Gastrocnemius medialis (tissue), 4 donors: ENCODE measurements at regions not wholly inside any gene's neighbourhood (a gene's known extent, or its start where the extent isn't known, plus 50 kb on each side); places are given as distances from the start of the nearest gene placed in this dataset.

ENCODE experiments used
- ATAC-seq, 2 donors: fragments of 150-250 bp; one replicate each; pipeline ENCODE4 v1.9.1; 2016
- DNase-seq, 2 donors: peaks; one replicate each; pipeline ENCODE4 v3.0.0-alpha.2; 2019
- H3K27ac ChIP-seq, 4 donors: fragments of 200-600 bp; sonication (generic); 1 replicate in 1 of 4; 2 replicates in 3 of 4; pipeline ENCODE4 v1.5.1; 2016 to 2018; ENCODE audit warnings: mild to moderate bottlenecking in 2 of 4, moderate library complexity in 1 of 4
- H3K27me3 ChIP-seq, 3 donors: fragments of 200-600 bp; sonication (generic) in 2 of 3; 1 replicate in 1 of 3; 2 replicates in 2 of 3; pipeline versions ENCODE4 v1.5.1 to v1.6.0; 2016 to 2019; ENCODE audit warnings: mild to moderate bottlenecking in 1 of 3, moderate library complexity in 1 of 3
- H3K36me3 ChIP-seq, 2 donors: fragments of 200-600 bp; sonication (generic) in 1 of 2; one replicate each; pipeline ENCODE4 v1.5.1; 2017 to 2018
- H3K4me1 ChIP-seq, 2 donors: fragments of 200-600 bp; sonication (generic) in 1 of 2; one replicate each; pipeline ENCODE4 v1.5.1; 2016 to 2017; ENCODE audit warnings: mild to moderate bottlenecking in 2 of 2
- H3K4me3 ChIP-seq, 4 donors: fragments of 200-600 bp; sonication (generic) in 3 of 4; 1 replicate in 1 of 4; 2 replicates in 3 of 4; pipeline ENCODE4 v1.5.1; 2016 to 2019; ENCODE audit warnings: mild to moderate bottlenecking in 2 of 4
- H3K9me3 ChIP-seq, 3 donors: fragments of 200-600 bp; sonication (generic) in 2 of 3; 1 replicate in 1 of 3; 2 replicates in 2 of 3; pipeline ENCODE4 v1.5.1; 2016 to 2019
- POLR2A ChIP-seq, 2 donors: fragments of 450-650 bp; IDR thresholded peaks; one replicate each; pipeline ENCODE4 v1.6.1; 2017; ENCODE audit warnings: antibody characterized with exemption in 2 of 2, mild to moderate bottlenecking in 2 of 2, moderate library complexity in 2 of 2
- in situ Hi-C, 4 donors: fragments of 200-750 bp; cut with MboI; loops; one replicate each; pipeline versions ENCODE4 v1.15.0 to v1.8.0; 2017; ENCODE audit warnings: low sequenced_read_pairs in 4 of 4
- intact Hi-C: fragments of 100-400 bp; cut with DNase I; formaldehyde crosslinking; loops from one replicate; pipeline ENCODE4 v1.15.1; 2023; ENCODE audit warnings: low total_unique reads
- TF ChIP-seq, protein P1 (sequence below), 5 experiments: fragments of 450-650 bp in 3 of 5; fragments of 200-600 bp in 2 of 5; sonication (generic) in 2 of 5; IDR thresholded peaks in 4 of 5; conservative IDR thresholded peaks in 1 of 5; 1 replicate in 4 of 5; 2 replicates in 1 of 5; pipeline ENCODE4 v1.5.1; 2016 to 2019; ENCODE audit warnings: antibody characterized with exemption in 5 of 5, mild to moderate bottlenecking in 3 of 5, moderate library complexity in 3 of 5

DNA sequence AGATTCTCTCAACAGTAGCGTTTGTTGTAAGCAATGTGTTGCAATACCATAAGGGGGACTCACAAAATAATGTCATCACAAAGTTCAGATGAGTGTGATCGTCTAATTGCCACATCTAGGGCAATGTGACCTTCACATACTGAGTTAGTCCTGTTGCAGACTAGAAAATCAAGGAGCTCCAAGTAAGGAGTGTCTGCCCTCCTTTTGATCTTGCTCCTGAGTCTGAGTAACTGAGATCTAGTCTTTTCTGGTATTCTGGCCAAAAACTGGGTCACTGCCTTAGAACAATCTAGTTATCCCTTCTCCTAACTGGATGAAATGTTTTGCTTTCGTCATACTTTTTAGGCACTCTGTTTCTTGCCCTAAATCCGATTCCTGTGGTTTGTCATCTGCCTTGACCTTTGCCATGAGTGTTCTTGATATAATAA is 712.1 kb downstream of the CDH11 start:
- no peaks in the 10 kb centered on the region for H3K27me3 ChIP-seq
- H3K9me3 ChIP-seq, result no peaks in the 10 kb centered on the region
- H3K4me3 ChIP-seq, result no peak overlapping the region
- in situ Hi-C loops (no loop called here), intact Hi-C loops (no loop called here)
- no peak for DNase-seq
- no peaks in the 10 kb centered on the region for H3K36me3 ChIP-seq
- ATAC-seq, result peak in 1 of 2 donors; percentile 69
- peaks cover 0 to 3% of the 10 kb centered on the region in 2 donors for H3K4me1 ChIP-seq
- peak overlapping the region in 2 of 4 donors; percentile 12 to 26 for H3K27ac ChIP-seq
- TF ChIP-seq, protein P1, sequence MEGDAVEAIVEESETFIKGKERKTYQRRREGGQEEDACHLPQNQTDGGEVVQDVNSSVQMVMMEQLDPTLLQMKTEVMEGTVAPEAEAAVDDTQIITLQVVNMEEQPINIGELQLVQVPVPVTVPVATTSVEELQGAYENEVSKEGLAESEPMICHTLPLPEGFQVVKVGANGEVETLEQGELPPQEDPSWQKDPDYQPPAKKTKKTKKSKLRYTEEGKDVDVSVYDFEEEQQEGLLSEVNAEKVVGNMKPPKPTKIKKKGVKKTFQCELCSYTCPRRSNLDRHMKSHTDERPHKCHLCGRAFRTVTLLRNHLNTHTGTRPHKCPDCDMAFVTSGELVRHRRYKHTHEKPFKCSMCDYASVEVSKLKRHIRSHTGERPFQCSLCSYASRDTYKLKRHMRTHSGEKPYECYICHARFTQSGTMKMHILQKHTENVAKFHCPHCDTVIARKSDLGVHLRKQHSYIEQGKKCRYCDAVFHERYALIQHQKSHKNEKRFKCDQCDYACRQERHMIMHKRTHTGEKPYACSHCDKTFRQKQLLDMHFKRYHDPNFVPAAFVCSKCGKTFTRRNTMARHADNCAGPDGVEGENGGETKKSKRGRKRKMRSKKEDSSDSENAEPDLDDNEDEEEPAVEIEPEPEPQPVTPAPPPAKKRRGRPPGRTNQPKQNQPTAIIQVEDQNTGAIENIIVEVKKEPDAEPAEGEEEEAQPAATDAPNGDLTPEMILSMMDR (IDR thresholded peaks at IDR 0.05 in 4 of 5, conservative IDR thresholded peaks at IDR 0.05 in 1 of 5), result no peak
- no peak for TF ChIP-seq POLR2A (IDR thresholded peaks at IDR 0.05)

DNA sequence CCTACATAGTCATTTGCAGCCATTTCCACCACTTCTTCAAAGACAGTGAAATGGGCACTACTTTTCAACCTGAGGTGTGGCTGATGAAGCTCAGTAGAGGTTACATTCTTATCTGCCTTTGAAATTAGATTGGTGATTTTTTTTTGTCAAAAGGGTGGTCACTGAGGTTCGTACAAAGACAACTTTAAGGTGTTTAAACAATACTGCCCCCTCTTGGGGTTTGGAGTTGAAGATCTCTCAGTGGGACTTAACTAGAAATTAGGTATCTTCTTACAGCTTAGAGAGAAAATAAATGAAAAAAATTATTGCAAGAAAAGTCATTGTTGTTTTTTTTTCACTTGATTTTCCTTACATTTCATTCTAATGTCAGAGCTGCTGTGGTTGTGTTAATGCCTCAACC is 713.2 kb downstream of the CDH11 start:
- Histone ChIP-seq H3K36me3 (no peaks in the 10 kb centered on the region), H3K27me3 (no peaks in the 10 kb centered on the region), H3K27ac (no peak overlapping the region), H3K9me3 (no peaks in the 10 kb centered on the region), H3K4me1 (peaks cover 0 to 3% of the 10 kb centered on the region in 2 donors), H3K4me3 (no peak overlapping the region)
- intact Hi-C loops (no loop called here), in situ Hi-C loops (no loop called here)
- ATAC-seq (no peak), DNase-seq (no peak)
- no peak for TF ChIP-seq POLR2A (IDR thresholded peaks at IDR 0.05)
- TF ChIP-seq, protein P1 (IDR thresholded peaks at IDR 0.05 in 4 of 5, conservative IDR thresholded peaks at IDR 0.05 in 1 of 5), result no peak

DNA sequence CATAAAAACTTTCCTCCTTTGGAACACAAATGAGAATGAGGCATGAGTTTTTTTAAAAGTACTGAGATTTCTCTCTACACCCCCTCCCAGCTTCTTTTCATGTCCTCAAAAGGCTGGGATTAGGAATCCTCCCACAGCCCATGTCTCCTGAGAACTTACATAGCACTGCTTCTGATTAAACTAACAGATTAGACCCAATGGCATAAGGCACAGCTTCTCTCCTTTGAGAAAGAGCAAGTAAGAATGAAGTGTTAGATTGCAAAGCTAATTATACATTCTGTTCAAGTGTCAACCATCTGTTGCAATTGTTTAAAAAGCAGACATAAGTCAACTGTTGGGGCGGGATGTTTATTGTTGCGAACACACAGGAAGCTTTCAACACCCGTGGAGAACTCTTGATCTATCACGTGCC is 715.1 kb downstream of the CDH11 start:
- H3K27me3 ChIP-seq, result no peaks in the 10 kb centered on the region
- in situ Hi-C loops, result no loop called here
- H3K4me1 ChIP-seq, result no peaks in the 10 kb centered on the region
- H3K9me3 ChIP-seq, result no peaks in the 10 kb centered on the region
- H3K36me3 ChIP-seq, result no peaks in the 10 kb centered on the region
- no peak overlapping the region for H3K27ac ChIP-seq
- DNase-seq, result no peak
- no peak for TF ChIP-seq POLR2A (IDR thresholded peaks at IDR 0.05)
- TF ChIP-seq, protein P1 (IDR thresholded peaks at IDR 0.05 in 4 of 5, conservative IDR thresholded peaks at IDR 0.05 in 1 of 5), result no peak
- no peak overlapping the region for H3K4me3 ChIP-seq
- no peak for ATAC-seq
- intact Hi-C loops, result no loop called here

DNA sequence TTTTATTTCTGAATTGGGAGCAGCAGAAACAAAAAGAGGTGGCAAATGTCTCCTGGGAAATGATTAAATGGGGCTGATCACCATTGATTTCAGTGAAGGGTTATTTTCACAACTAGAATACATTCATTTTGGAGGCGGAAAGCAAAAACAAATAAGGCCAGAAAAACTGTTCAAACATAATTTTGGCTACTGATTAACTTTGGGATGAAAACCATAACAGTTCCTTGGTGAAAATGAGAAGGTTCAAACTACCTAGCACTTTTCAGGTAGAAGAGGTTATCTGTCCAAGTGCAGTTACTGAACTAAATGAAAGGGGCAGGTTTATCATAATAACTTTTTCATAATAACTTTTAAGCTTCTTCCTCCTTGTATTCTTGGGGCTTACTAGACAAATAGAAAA is 718.5 kb downstream of the CDH11 start:
- Histone ChIP-seq H3K27me3 (no peaks in the 10 kb centered on the region), H3K36me3 (no peaks in the 10 kb centered on the region), H3K9me3 (no peaks in the 10 kb centered on the region), H3K4me3 (no peak overlapping the region), H3K4me1 (no peaks in the 10 kb centered on the region), H3K27ac (no peak overlapping the region)
- DNase-seq (no peak), ATAC-seq (no peak)
- intact Hi-C loops, result no loop called here
- in situ Hi-C loops, result no loop called here
- no peak for TF ChIP-seq POLR2A (IDR thresholded peaks at IDR 0.05)
- TF ChIP-seq, protein P1 (IDR thresholded peaks at IDR 0.05 in 4 of 5, conservative IDR thresholded peaks at IDR 0.05 in 1 of 5), result no peak

DNA sequence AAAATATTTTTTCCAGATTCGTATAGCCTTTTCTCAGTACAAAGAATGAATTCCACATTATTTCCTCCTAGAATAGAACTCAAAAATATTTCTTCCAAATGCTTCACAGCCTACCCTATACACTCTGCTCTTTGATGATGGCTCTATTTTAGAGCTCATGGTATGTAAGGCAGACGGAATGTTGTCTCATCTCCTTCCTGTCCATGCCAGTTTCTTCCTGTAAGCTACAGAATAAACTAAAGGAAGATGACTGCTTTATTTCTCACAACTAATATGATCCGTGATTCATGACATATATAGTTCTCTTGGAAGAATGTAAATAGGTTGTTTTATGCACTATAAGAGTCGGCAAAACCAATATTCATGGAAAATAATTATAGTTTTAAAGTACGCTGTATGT is 723.1 kb downstream of the CDH11 start:
- H3K27me3 ChIP-seq, result no peaks in the 10 kb centered on the region
- H3K4me1 ChIP-seq, result no peaks in the 10 kb centered on the region
- H3K36me3 ChIP-seq, result no peaks in the 10 kb centered on the region
- no peaks in the 10 kb centered on the region for H3K9me3 ChIP-seq
- no peak overlapping the region for H3K4me3 ChIP-seq
- no peak overlapping the region for H3K27ac ChIP-seq
- DNase-seq (no peak), ATAC-seq (no peak)
- TF ChIP-seq, protein P1 (IDR thresholded peaks at IDR 0.05 in 4 of 5, conservative IDR thresholded peaks at IDR 0.05 in 1 of 5), result no peak
- TF ChIP-seq POLR2A (IDR thresholded peaks at IDR 0.05), result no peak
- intact Hi-C loops, result no loop called here
- in situ Hi-C loops, result no loop called here
